ENCODE measurements at regions not wholly inside any gene's neighbourhood (a gene's known extent, or its start where the extent isn't known, plus 50 kb on each side); places are given as distances from the start of the nearest gene placed in this dataset.
"Not testable (repeated sequence)": the region's sequence is repeated elsewhere in the genome, so short reads cannot be mapped to it uniquely, and the experiment has no call there.

DNA sequence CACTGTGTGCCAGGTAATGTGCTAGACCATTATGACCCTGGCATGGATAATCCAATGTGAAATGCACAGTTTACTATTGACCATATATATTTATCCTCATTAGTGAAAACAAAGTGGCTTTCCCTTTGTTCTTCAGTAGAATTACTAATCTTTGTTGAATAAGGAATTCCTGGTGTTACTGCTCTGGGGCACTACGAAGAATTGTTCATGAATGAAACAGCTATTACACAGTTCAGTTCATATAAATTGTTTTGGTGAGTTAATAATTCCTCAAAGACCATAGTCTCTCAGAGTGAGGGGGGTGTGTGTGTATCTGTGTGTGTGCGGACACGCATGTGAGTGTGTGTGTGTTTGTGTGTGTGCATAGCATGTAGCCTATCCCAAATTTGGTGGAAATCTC is 668.0 kb upstream of the MBL2 start:
- CTCF ChIA-PET (ENCODE audit: partially characterized antibody) = interaction anchor here (1.2 kb wide), 1 partner anchor 12 kb away, joined by 3 read pairs; no protein-coding TSS in a partner anchor
- intact Hi-C loops (cut with micrococcal nuclease) = no loop called here
- H3K4me1 ChIP-seq (ENCODE audit: insufficient read depth, low read length) = no peaks in the 10 kb centered on the region
- no peaks in the 10 kb centered on the region for H3K36me3 ChIP-seq (ENCODE audit: insufficient read depth, low read length)
- no peaks in the 10 kb centered on the region for H3K9me3 ChIP-seq (ENCODE audit: control insufficient read depth in 1 of 2, low read length in 2 of 2)
- H3K4me3 ChIP-seq (ENCODE audit: low read length in 2 of 2) = no peak overlapping the region
- Mint-ChIP-seq H3K9me3 (peaks cover 4 to 27% (median 19%) of the 10 kb centered on the region in 8 donors), H3K4me1 (no peaks in the 10 kb centered on the region), H3K4me3 (no peak overlapping the region), H3K36me3 (no peaks in the 10 kb centered on the region), H3K27ac (no peak overlapping the region), H3K27me3 (no peaks in the 10 kb centered on the region)
- H3K27ac ChIP-seq (ENCODE audit: low read depth, low read length) = no peak overlapping the region
- H3K27me3 ChIP-seq (ENCODE audit: insufficient read depth, low read length) = no peaks in the 10 kb centered on the region
- POLR2A ChIA-PET (ENCODE audit: partially characterized antibody) = no interaction called here
- DNase-seq = no peak

DNA sequence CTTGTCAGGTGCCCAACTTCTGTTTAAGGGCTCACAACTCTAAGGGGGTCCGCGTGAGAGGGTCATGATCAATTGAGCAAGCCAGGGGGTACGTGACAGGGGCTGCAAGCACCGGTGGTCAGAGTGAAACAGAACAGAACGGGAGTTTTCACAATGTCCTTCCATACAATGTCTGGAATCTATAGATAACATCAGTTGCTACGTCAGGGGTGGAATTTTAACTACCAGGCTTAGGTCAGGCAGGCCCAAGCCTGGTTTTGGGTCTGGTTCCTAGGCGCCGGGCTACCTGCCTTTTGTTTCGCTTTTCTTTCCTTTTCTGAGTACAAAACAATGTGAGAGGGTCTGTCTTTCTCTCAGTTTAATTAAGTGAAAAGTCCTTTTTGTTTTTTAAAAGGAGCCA is 666.5 kb upstream of the MBL2 start:
- not testable (repeated sequence) for H3K4me3 Mint-ChIP-seq, H3K27me3 Mint-ChIP-seq

DNA sequence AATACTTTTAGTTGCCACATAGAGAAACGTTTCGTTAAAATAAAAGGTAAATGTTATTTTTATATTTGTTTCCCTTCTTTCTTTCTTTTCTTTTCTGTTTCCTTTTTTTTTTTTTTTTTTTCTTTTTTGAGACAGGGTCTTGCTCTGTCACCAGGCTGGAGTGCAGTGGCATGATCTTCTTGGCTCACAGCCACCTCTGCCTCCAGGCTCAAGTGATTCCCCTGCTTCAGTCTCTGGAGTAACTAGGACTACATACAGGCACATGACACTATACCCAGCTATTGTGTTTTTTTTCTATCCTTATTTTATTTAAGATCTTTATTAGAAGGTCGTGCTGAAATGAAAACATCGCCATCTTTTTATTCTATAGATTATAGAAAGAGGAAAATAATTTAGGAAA is 661.8 kb upstream of the MBL2 start:
- Histone ChIP-seq H3K27ac (ENCODE audit: low read depth, low read length) (no peak overlapping the region), H3K27me3 (ENCODE audit: insufficient read depth, low read length) (no peaks in the 10 kb centered on the region), H3K4me1 (ENCODE audit: insufficient read depth, low read length) (no peaks in the 10 kb centered on the region), H3K4me3 (ENCODE audit: low read length in 2 of 2) (no peak overlapping the region), H3K36me3 (ENCODE audit: insufficient read depth, low read length) (no peaks in the 10 kb centered on the region), H3K9me3 (ENCODE audit: control insufficient read depth in 1 of 2, low read length in 2 of 2) (no peaks in the 10 kb centered on the region)
- Mint-ChIP-seq H3K27ac (no peak overlapping the region), H3K4me3 (no peak overlapping the region), H3K9me3 (peaks cover under 1 to 19% (median 12%) of the 10 kb centered on the region in 8 donors), H3K36me3 (no peaks in the 10 kb centered on the region), H3K4me1 (no peaks in the 10 kb centered on the region), H3K27me3 (no peaks in the 10 kb centered on the region)
- ChIA-PET CTCF (ENCODE audit: partially characterized antibody) (no interaction called here), POLR2A (ENCODE audit: partially characterized antibody) (no interaction called here)
- no peak for DNase-seq
- intact Hi-C loops (cut with micrococcal nuclease) = no loop called here

More for the DNA sequence above, 666.5 kb upstream of the MBL2 start:
- intact Hi-C loops (cut with micrococcal nuclease); H3K36me3 ChIP-seq (ENCODE audit: insufficient read depth, low read length); DNase-seq; H3K4me3 ChIP-seq (ENCODE audit: low read length in 2 of 2); H3K4me1 ChIP-seq (ENCODE audit: insufficient read depth, low read length); H3K4me1 Mint-ChIP-seq; H3K9me3 ChIP-seq (ENCODE audit: control insufficient read depth in 1 of 2, low read length in 2 of 2); H3K27ac ChIP-seq (ENCODE audit: low read depth, low read length); H3K36me3 Mint-ChIP-seq; CTCF ChIA-PET (ENCODE audit: partially characterized antibody); H3K27me3 ChIP-seq (ENCODE audit: insufficient read depth, low read length); POLR2A ChIA-PET (ENCODE audit: partially characterized antibody); H3K27ac Mint-ChIP-seq: not testable (repeated sequence)
- H3K9me3 Mint-ChIP-seq = peaks cover 2 to 23% (median 13%) of the 10 kb centered on the region in 8 donors

DNA sequence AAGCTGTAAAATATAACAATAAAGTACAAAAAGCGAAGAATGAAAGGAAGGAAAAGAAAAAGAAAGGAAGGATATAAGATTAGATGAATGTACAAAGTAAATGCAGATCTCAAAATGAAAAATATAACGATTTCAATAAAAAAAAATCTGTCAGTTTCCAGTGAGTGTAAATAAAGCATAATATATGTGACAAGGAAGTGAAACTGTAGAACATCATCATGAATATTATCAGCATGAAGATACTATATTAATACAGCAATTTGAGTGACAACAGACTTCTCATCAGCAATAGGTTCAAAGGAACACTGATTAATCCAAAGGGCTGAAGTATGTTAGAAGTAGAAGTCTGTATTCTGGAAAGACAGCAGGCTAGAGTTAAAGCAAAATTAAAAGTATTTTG is 659.5 kb upstream of the MBL2 start:
- no peaks in the 10 kb centered on the region for H3K4me1 Mint-ChIP-seq
- H3K9me3 Mint-ChIP-seq = peaks cover 0 to 16% (median 7%) of the 10 kb centered on the region in 8 donors
- H3K9me3 ChIP-seq (ENCODE audit: control insufficient read depth in 1 of 2, low read length in 2 of 2) = no peaks in the 10 kb centered on the region
- H3K27me3 ChIP-seq (ENCODE audit: insufficient read depth, low read length) = no peaks in the 10 kb centered on the region
- ChIA-PET CTCF (ENCODE audit: partially characterized antibody) (no interaction called here), POLR2A (ENCODE audit: partially characterized antibody) (no interaction called here)
- no peak overlapping the region for H3K4me3 Mint-ChIP-seq
- no peaks in the 10 kb centered on the region for H3K27me3 Mint-ChIP-seq
- H3K27ac Mint-ChIP-seq = no peak overlapping the region
- no peaks in the 10 kb centered on the region for H3K4me1 ChIP-seq (ENCODE audit: insufficient read depth, low read length)
- no peak for DNase-seq
- intact Hi-C loops (cut with micrococcal nuclease) = no loop called here
- no peak overlapping the region for H3K4me3 ChIP-seq (ENCODE audit: low read length in 2 of 2)
- H3K27ac ChIP-seq (ENCODE audit: low read depth, low read length) = no peak overlapping the region
- no peaks in the 10 kb centered on the region for H3K36me3 ChIP-seq (ENCODE audit: insufficient read depth, low read length)
- H3K36me3 Mint-ChIP-seq = no peaks in the 10 kb centered on the region

DNA sequence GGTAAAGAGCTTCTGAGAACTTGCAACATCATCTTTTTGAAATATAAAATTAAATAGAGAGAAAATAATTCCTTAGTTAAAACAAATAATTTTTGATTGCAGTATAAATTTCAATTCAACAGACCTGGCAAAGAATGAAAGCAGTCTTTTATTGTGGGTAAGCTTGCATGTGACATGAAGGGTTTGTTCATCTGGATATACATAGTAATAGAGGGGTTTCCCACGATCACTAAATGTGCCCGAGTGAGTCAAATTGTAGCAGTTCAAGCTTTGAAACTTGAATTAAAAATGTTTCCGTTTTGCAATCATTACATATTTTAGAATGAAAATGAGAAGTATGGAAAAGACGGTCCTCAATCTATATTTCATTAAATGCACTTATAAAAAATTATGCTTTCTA is 658.4 kb upstream of the MBL2 start:
- H3K27ac Mint-ChIP-seq = no peak overlapping the region
- H3K9me3 Mint-ChIP-seq = peaks cover 0 to 14% (median 9%) of the 10 kb centered on the region in 8 donors
- no peaks in the 10 kb centered on the region for H3K9me3 ChIP-seq (ENCODE audit: control insufficient read depth in 1 of 2, low read length in 2 of 2)
- H3K4me1 ChIP-seq (ENCODE audit: insufficient read depth, low read length) = no peaks in the 10 kb centered on the region
- H3K36me3 Mint-ChIP-seq = no peaks in the 10 kb centered on the region
- no peak overlapping the region for H3K4me3 Mint-ChIP-seq
- no peaks in the 10 kb centered on the region for H3K27me3 ChIP-seq (ENCODE audit: insufficient read depth, low read length)
- H3K4me3 ChIP-seq (ENCODE audit: low read length in 2 of 2) = no peak overlapping the region
- H3K36me3 ChIP-seq (ENCODE audit: insufficient read depth, low read length) = no peaks in the 10 kb centered on the region
- DNase-seq = no peak
- ChIA-PET CTCF (ENCODE audit: partially characterized antibody) (no interaction called here), POLR2A (ENCODE audit: partially characterized antibody) (no interaction called here)
- H3K27ac ChIP-seq (ENCODE audit: low read depth, low read length) = no peak overlapping the region
- intact Hi-C loops (cut with micrococcal nuclease) = no loop called here
- no peaks in the 10 kb centered on the region for H3K4me1 Mint-ChIP-seq
- no peaks in the 10 kb centered on the region for H3K27me3 Mint-ChIP-seq

DNA sequence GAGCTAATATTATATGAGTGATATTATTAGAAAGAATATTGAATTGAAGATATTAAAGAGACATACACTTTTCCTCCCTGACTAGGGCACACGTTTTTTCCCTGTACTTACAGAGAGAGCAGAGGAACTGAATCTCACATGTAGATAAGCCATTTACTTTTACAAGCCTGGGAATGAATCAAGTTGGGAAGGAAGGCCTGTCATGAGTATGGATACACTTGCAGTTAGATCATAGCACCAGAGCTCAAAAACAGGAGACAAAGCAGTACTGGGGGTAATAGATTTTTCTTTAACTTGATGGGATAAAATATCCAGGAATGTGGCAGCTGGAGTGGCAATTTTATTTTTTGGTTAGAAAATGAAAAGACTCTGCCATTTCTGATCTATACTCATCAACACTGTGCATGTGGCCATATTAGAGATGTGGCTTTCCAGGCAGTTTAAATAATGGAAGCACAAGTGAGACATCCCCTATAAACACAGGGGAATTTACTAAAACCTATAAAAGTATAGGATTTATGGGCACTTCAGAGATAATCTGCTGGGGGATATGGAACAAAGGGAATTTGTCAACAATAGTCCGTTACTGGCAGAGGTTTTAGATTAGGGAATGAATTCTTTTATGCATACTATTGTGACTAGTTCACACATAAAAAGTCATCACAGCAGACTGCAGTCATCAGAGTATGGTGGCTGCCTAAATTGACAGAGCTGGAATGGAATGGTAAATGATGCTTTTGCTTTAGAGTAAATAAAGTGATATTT is 657.7 kb upstream of the MBL2 start:
- Histone ChIP-seq H3K27ac (ENCODE audit: low read depth, low read length) (no peak overlapping the region), H3K27me3 (ENCODE audit: insufficient read depth, low read length) (no peaks in the 10 kb centered on the region), H3K36me3 (ENCODE audit: insufficient read depth, low read length) (no peaks in the 10 kb centered on the region), H3K4me1 (ENCODE audit: insufficient read depth, low read length) (no peaks in the 10 kb centered on the region), H3K4me3 (ENCODE audit: low read length in 2 of 2) (no peak overlapping the region), H3K9me3 (ENCODE audit: control insufficient read depth in 1 of 2, low read length in 2 of 2) (no peaks in the 10 kb centered on the region)
- Mint-ChIP-seq H3K4me1 (no peaks in the 10 kb centered on the region), H3K9me3 (peaks cover 0 to 16% (median 9%) of the 10 kb centered on the region in 8 donors), H3K36me3 (no peaks in the 10 kb centered on the region), H3K27me3 (no peaks in the 10 kb centered on the region), H3K27ac (no peak overlapping the region), H3K4me3 (no peak overlapping the region)
- CTCF ChIA-PET (ENCODE audit: partially characterized antibody) = no interaction called here
- intact Hi-C loops (cut with micrococcal nuclease) = no loop called here
- POLR2A ChIA-PET (ENCODE audit: partially characterized antibody) = no interaction called here
- no peak for DNase-seq

DNA sequence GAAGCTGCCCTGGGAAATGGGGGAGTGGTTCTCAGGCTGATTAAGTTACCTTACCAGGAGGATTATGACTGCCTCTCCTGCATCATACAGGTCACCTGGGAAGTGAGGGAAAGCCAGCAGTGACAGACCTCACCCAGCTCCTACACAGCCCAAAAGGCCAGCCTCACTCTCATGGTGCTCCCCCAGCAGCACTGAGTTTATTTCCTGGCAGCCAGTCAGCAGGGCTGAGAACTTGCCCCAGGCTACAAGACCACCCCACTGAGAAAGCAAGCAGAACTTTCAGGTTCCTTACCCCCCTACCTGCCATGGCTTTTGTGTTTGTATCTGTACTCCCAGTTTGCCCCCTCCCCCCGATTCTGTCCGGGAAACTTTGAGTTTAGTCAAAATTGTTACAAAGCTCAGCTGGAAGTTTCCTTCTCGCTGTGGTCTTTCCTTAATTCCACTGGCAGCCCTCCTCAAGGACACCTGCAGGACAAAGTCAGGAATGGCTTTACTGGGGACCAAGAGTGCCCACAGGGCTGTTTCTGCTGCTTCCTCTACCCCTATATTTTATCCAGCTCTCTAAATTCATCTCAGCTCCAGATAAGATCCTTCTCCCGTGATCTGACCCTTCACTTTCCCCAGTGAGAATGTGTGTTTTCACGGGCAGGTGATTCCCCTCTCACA is 649.8 kb upstream of the MBL2 start:
- Mint-ChIP-seq H3K4me1 (no peaks in the 10 kb centered on the region), H3K4me3 (peak overlapping the region in 1 of 8 donors; percentile 13), H3K36me3 (no peaks in the 10 kb centered on the region), H3K9me3 (peaks cover 2 to 39% (median 19%) of the 10 kb centered on the region in 8 donors), H3K27ac (peak overlapping the region in 1 of 7 donors; percentile 38), H3K27me3 (no peaks in the 10 kb centered on the region)
- intact Hi-C loops (cut with micrococcal nuclease) = no loop called here
- no peaks in the 10 kb centered on the region for H3K4me1 ChIP-seq (ENCODE audit: insufficient read depth, low read length)
- ChIA-PET CTCF (ENCODE audit: partially characterized antibody) (no interaction called here), POLR2A (ENCODE audit: partially characterized antibody) (no interaction called here)
- no peak overlapping the region for H3K4me3 ChIP-seq (ENCODE audit: low read length in 2 of 2)
- H3K27ac ChIP-seq (ENCODE audit: low read depth, low read length) = no peak overlapping the region
- H3K27me3 ChIP-seq (ENCODE audit: insufficient read depth, low read length) = no peaks in the 10 kb centered on the region
- no peaks in the 10 kb centered on the region for H3K9me3 ChIP-seq (ENCODE audit: control insufficient read depth in 1 of 2, low read length in 2 of 2)
- H3K36me3 ChIP-seq (ENCODE audit: insufficient read depth, low read length) = no peaks in the 10 kb centered on the region
- DNase-seq = no peak

Measured in CD4-positive, alpha-beta memory T cell (primary cell).